HS-5 (cell line): ENCODE measurements at regions not wholly inside any gene's neighbourhood (a gene's known extent, or its start where the extent isn't known, plus 50 kb on each side); places are given as distances from the start of the nearest gene placed in this dataset.

Source experiments
- DNase-seq: peaks from one replicate; pipeline ENCODE4 v3.0.0-alpha.2; 2012; ENCODE audit warnings: low read depth

- no peak for DNase-seq
Measured at GRCh38 chr2:163369111-163369510, 366.7 kb downstream of the FIGN start.

GRCh38 chr2:163368655-163369054 is 367.2 kb downstream of the FIGN start:
- no peak for DNase-seq

- no peak for DNase-seq
Measured at GRCh38 chr2:163367825-163368582, 367.8 kb downstream of the FIGN start.

- no peak for DNase-seq
Measured at GRCh38 chr2:163364736-163365135, 371.1 kb downstream of the FIGN start.

- DNase-seq, result no peak
Measured at GRCh38 chr2:163353551-163353950, 382.3 kb downstream of the FIGN start.

- DNase-seq, result no peak
Measured at GRCh38 chr2:163351966-163352365, 383.8 kb downstream of the FIGN start.

GRCh38 chr2:163351143-163351542 is 384.7 kb downstream of the FIGN start:
- DNase-seq, result no peak

GRCh38 chr2:163348857-163349380 is 386.9 kb downstream of the FIGN start:
- DNase-seq, result peak; percentile 69

GRCh38 chr2:163347982-163348856 is 387.6 kb downstream of the FIGN start:
- DNase-seq, result peak; percentile 48

GRCh38 chr2:163345795-163346573 is 389.8 kb downstream of the FIGN start:
- DNase-seq, result peak; percentile 52

- DNase-seq, result no peak
Measured at GRCh38 chr2:163343316-163343715, 392.5 kb downstream of the FIGN start.

- DNase-seq, result no peak
Measured at GRCh38 chr2:163341426-163341825, 394.4 kb downstream of the FIGN start.

- no peak for DNase-seq
Measured at GRCh38 chr2:163338270-163338669, 397.5 kb downstream of the FIGN start.

GRCh38 chr2:163324677-163325076 is 411.1 kb downstream of the FIGN start:
- DNase-seq, result no peak

GRCh38 chr2:163319006-163319405 is 416.8 kb downstream of the FIGN start:
- DNase-seq, result peak; percentile 26

GRCh38 chr2:163314712-163315111 is 421.1 kb downstream of the FIGN start:
- DNase-seq, result no peak

GRCh38 chr2:163312713-163313112 is 423.1 kb downstream of the FIGN start:
- DNase-seq, result no peak

- no peak for DNase-seq
Measured at GRCh38 chr2:163306647-163307046, 429.2 kb downstream of the FIGN start.

GRCh38 chr2:163302141-163302540 is 433.7 kb downstream of the FIGN start:
- no peak for DNase-seq

- no peak for DNase-seq
Measured at GRCh38 chr2:163291790-163292189, 444.0 kb downstream of the FIGN start.

GRCh38 chr2:163281717-163282116 is 443.1 kb upstream of the KCNH7 start:
- DNase-seq, result no peak

GRCh38 chr2:163269374-163270021 is 430.9 kb upstream of the KCNH7 start:
- DNase-seq, result no peak
